Astrocyte (in vitro differentiated cells and primary cell): ENCODE measurements at regions not wholly inside any gene's neighbourhood (a gene's known extent, or its start where the extent isn't known, plus 50 kb on each side); places are given as distances from the start of the nearest gene placed in this dataset.

Source experiments
- DNase-seq: peaks from one replicate; pipeline ENCODE4 v3.0.0-alpha.2; 2010; ENCODE audit warnings: low read depth
- FAIRE-seq: peaks from 2 replicates; lab custom pipeline; 2011; peaks lifted over from hg19 to GRCh38; lab: Jason Lieb, UNC
- H2AFZ ChIP-seq: 2 replicates; pipeline ENCODE4 v1.6.0; 2012; ENCODE audit warnings: low read depth, low read length, inconsistent platforms
- H3K27ac ChIP-seq: 2 replicates; pipeline ENCODE4 v1.5.1; 2011; ENCODE audit warnings: low read depth, low read length, inconsistent platforms
- H3K27me3 ChIP-seq: 2 replicates; pipeline ENCODE4 v1.6.0; 2011; ENCODE audit warnings: low read length, inconsistent platforms; ENCODE audit not compliant: insufficient read depth
- H3K36me3 ChIP-seq: 2 replicates; pipeline ENCODE4 v1.5.1; 2011; ENCODE audit warnings: low read length, inconsistent platforms; ENCODE audit not compliant: insufficient read depth
- H3K4me1 ChIP-seq: 2 replicates; pipeline ENCODE4 v1.5.1; 2011; ENCODE audit warnings: low read length, inconsistent platforms; ENCODE audit not compliant: insufficient read depth
- H3K4me2 ChIP-seq: 2 replicates; pipeline ENCODE4 v1.6.0; 2012; ENCODE audit warnings: low read length, inconsistent platforms
- H3K4me3 ChIP-seq: 2 replicates; pipeline ENCODE4 v1.5.1; 2011; ENCODE audit warnings: low read depth, mild to moderate bottlenecking, low read length, inconsistent platforms; ENCODE audit not compliant: insufficient read depth
- H3K79me2 ChIP-seq: 2 replicates; pipeline ENCODE4 v1.6.0; 2012; ENCODE audit warnings: mild to moderate bottlenecking, low read length, inconsistent platforms; ENCODE audit not compliant: insufficient read depth
- H3K9ac ChIP-seq: 2 replicates; pipeline ENCODE4 v1.6.0; 2012; ENCODE audit warnings: mild to moderate bottlenecking, low read length, inconsistent platforms
- H3K9me3 ChIP-seq: 2 replicates; pipeline ENCODE4 v1.5.1; 2012; ENCODE audit warnings: low read depth, mild to moderate bottlenecking, low read length, inconsistent platforms; ENCODE audit not compliant: insufficient read depth
- H4K20me1 ChIP-seq: 2 replicates; pipeline ENCODE4 v1.6.0; 2012; ENCODE audit warnings: low read length, inconsistent platforms; ENCODE audit not compliant: insufficient read depth
- H3K27ac Mint-ChIP-seq: one replicate; pipeline ENCODE4 v1.8.0; 2021; ENCODE audit warnings: mild to moderate bottlenecking, mixed read lengths; ENCODE audit not compliant: unreplicated experiment
- H3K27me3 Mint-ChIP-seq: one replicate; pipeline ENCODE4 v1.8.0; 2021; ENCODE audit warnings: low read depth, mixed read lengths; ENCODE audit not compliant: unreplicated experiment
- H3K36me3 Mint-ChIP-seq: one replicate; pipeline ENCODE4 v1.8.0; 2021; ENCODE audit warnings: low read depth, mixed read lengths; ENCODE audit not compliant: unreplicated experiment
- H3K4me1 Mint-ChIP-seq: one replicate; pipeline ENCODE4 v1.8.0; 2021; ENCODE audit warnings: low read depth, mixed read lengths; ENCODE audit not compliant: unreplicated experiment
- H3K4me3 Mint-ChIP-seq: one replicate; pipeline ENCODE4 v1.8.0; 2021; ENCODE audit warnings: mild to moderate bottlenecking, moderate library complexity, mixed read lengths; ENCODE audit not compliant: unreplicated experiment
- H3K9me3 Mint-ChIP-seq: one replicate; pipeline ENCODE4 v1.8.0; 2021; ENCODE audit warnings: mild to moderate bottlenecking, mixed read lengths; ENCODE audit not compliant: unreplicated experiment
- EZH2 ChIP-seq: IDR thresholded peaks from 2 replicates; pipeline ENCODE4 v1.6.1; 2012; ENCODE audit warnings: mild to moderate bottlenecking, low read length, inconsistent platforms; ENCODE audit not compliant: insufficient read depth
- TF ChIP-seq, protein P1 (sequence below): IDR thresholded peaks from 2 replicates; pipeline ENCODE4 v1.5.1; 2011; ENCODE audit warnings: low read depth, mild to moderate bottlenecking, inconsistent platforms, low read length, moderate library complexity; ENCODE audit not compliant: insufficient read depth

DNA sequence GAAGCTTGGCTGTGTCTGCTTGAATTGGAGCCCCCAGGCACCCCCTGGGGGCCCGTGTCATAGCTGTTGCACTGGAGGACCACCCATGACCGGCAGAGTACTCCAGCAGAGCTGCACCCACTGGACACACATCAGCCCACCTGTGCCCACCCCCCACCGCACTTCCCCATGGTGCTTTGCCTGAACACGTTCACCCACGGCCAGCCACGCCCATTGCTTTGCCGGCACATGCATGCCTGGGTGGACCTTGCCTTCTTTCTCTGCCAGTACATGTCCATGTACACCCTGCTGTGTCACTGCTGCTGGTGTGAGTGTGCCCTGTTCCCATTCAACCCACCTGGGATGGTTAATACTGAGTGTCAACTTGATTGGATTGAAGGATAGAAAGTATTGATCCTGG, 88.7 kb downstream of the SAMD9 start:
- no peaks in the 10 kb centered on the region for H3K27me3 ChIP-seq
- TF ChIP-seq, protein P1, sequence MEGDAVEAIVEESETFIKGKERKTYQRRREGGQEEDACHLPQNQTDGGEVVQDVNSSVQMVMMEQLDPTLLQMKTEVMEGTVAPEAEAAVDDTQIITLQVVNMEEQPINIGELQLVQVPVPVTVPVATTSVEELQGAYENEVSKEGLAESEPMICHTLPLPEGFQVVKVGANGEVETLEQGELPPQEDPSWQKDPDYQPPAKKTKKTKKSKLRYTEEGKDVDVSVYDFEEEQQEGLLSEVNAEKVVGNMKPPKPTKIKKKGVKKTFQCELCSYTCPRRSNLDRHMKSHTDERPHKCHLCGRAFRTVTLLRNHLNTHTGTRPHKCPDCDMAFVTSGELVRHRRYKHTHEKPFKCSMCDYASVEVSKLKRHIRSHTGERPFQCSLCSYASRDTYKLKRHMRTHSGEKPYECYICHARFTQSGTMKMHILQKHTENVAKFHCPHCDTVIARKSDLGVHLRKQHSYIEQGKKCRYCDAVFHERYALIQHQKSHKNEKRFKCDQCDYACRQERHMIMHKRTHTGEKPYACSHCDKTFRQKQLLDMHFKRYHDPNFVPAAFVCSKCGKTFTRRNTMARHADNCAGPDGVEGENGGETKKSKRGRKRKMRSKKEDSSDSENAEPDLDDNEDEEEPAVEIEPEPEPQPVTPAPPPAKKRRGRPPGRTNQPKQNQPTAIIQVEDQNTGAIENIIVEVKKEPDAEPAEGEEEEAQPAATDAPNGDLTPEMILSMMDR = no peak
- TF ChIP-seq EZH2 = no peak
- H3K36me3 Mint-ChIP-seq = no peaks in the 10 kb centered on the region
- no peak overlapping the region for H3K27ac Mint-ChIP-seq
- no peaks in the 10 kb centered on the region for H4K20me1 ChIP-seq
- H3K4me3 ChIP-seq = no peak overlapping the region
- peaks cover 10% of the 10 kb centered on the region for H3K9me3 Mint-ChIP-seq
- FAIRE-seq = no peak
- H3K9ac ChIP-seq = no peak overlapping the region
- no peaks in the 10 kb centered on the region for H3K9me3 ChIP-seq
- no peak overlapping the region for H3K27ac ChIP-seq
- no peak overlapping the region for H2AFZ ChIP-seq
- H3K36me3 ChIP-seq = no peaks in the 10 kb centered on the region
- H3K79me2 ChIP-seq = no peaks in the 10 kb centered on the region
- H3K4me2 ChIP-seq = no peak overlapping the region
- H3K27me3 Mint-ChIP-seq = no peaks in the 10 kb centered on the region
- peaks cover 8% of the 10 kb centered on the region for H3K4me1 Mint-ChIP-seq
- DNase-seq = no peak
- no peaks in the 10 kb centered on the region for H3K4me1 ChIP-seq
- H3K4me3 Mint-ChIP-seq = no peak overlapping the region

DNA sequence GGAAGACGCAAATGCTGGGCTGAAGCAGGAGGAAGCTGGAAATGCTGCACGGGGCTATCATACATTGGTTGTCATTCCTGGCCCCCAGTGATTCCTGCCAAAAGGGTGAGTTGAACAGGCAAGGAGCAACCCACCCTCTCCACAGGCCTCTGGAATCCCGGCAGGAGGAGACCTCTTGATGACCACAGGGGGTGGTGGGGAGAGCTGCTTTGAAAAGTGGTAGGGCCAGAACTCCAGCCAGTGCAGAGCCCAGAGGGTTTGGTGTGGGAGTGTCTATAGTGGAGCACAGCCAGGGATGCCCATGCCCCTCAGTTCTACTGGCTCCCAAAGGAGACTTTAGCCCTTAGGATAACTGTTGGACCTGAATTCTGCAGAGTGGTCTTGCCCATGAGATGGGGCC, 89.2 kb downstream of the SAMD9 start:
- Histone ChIP-seq H3K4me2 (no peak overlapping the region), H2AFZ (no peak overlapping the region), H3K27ac (no peak overlapping the region), H3K4me1 (no peaks in the 10 kb centered on the region), H3K79me2 (no peaks in the 10 kb centered on the region), H3K36me3 (no peaks in the 10 kb centered on the region), H3K9ac (no peak overlapping the region), H3K9me3 (peaks cover 1% of the 10 kb centered on the region), H3K27me3 (no peaks in the 10 kb centered on the region), H4K20me1 (no peaks in the 10 kb centered on the region), H3K4me3 (no peak overlapping the region)
- Mint-ChIP-seq H3K9me3 (peaks cover 10% of the 10 kb centered on the region), H3K27ac (no peak overlapping the region), H3K4me1 (peaks cover 8% of the 10 kb centered on the region), H3K4me3 (no peak overlapping the region), H3K36me3 (no peaks in the 10 kb centered on the region), H3K27me3 (no peaks in the 10 kb centered on the region)
- DNase-seq = no peak
- no peak for FAIRE-seq
- TF ChIP-seq, protein P1 = no peak
- TF ChIP-seq EZH2 = no peak

DNA sequence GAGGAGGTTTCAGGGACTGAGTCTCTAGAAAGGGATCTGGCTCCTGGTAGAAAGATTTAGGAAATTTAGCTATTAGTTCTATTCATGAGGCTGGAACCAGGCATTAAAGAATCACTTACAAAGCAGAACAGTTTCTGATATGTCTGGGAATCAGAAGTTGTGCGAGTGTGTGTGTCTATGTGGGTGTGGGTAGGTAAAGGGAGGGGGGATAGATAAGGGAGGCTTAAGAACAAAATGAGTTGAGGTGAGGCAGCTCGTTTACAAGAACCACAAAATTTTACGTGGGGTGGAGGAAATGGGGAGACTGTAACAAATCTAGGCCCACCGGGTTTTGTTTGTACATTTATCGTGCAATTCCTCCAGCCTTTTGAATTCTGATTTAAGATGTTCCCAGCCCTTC, 90.7 kb downstream of the SAMD9 start:
- no peak for FAIRE-seq
- H3K9ac ChIP-seq = no peak overlapping the region
- Mint-ChIP-seq H3K9me3 (peaks cover 11% of the 10 kb centered on the region), H3K4me1 (peaks cover 8% of the 10 kb centered on the region), H3K27ac (no peak overlapping the region), H3K27me3 (no peaks in the 10 kb centered on the region), H3K36me3 (peaks cover 2% of the 10 kb centered on the region), H3K4me3 (no peak overlapping the region)
- no peak overlapping the region for H3K4me3 ChIP-seq
- DNase-seq = no peak
- no peak overlapping the region for H2AFZ ChIP-seq
- H3K27me3 ChIP-seq = no peaks in the 10 kb centered on the region
- peaks cover 4% of the 10 kb centered on the region for H3K9me3 ChIP-seq
- no peak for TF ChIP-seq EZH2
- TF ChIP-seq, protein P1 = no peak
- H3K4me1 ChIP-seq = no peaks in the 10 kb centered on the region
- no peak overlapping the region for H3K4me2 ChIP-seq
- H3K27ac ChIP-seq = no peak overlapping the region
- H4K20me1 ChIP-seq = no peaks in the 10 kb centered on the region
- H3K36me3 ChIP-seq = no peaks in the 10 kb centered on the region
- no peaks in the 10 kb centered on the region for H3K79me2 ChIP-seq
